PC-9 (cell line): ENCODE measurements at regions not wholly inside any gene's neighbourhood (a gene's known extent, or its start where the extent isn't known, plus 50 kb on each side); places are given as distances from the start of the nearest gene placed in this dataset.

Experiments
- BruUV-seq: library from RNA; stranded (reverse); fragments of 400-500 nt; replicated peaks from 2 replicates; lab custom pipeline; 2021; lab: Mats Ljungman, UMichigan
- CTCF ChIA-PET: fragments of 300-600 bp; sonication (Branson Sonifier 250); formaldehyde crosslinking; loops from one replicate; lab custom pipeline; 2022; ENCODE audit warnings: antibody characterized with exemption; lab: Charles Lee
- POLR2A ChIA-PET: fragments of 300-600 bp; sonication (Branson Sonifier 250); formaldehyde crosslinking; loops from one replicate; lab custom pipeline; 2022; ENCODE audit warnings: antibody characterized with exemption; ENCODE audit not compliant: unreplicated experiment; lab: Charles Lee
- DNase-seq, 2 experiments: peaks; one replicate each; pipeline versions ENCODE4 v3.0.0 to v3.0.0-alpha.2; 2015 to 2022; ENCODE audit warnings: mixed read lengths in 1 of 2
- H2AFZ ChIP-seq: fragments of 200-600 bp; sonication (generic); 2 replicates; pipeline ENCODE4 v1.8.1; 2017; ENCODE audit warnings: antibody characterized with exemption
- H3F3A ChIP-seq: fragments of 200-600 bp; sonication (generic); 2 replicates; pipeline ENCODE4 v1.8.1; 2017; ENCODE audit warnings: antibody characterized with exemption, mild to moderate bottlenecking, low read depth; ENCODE audit not compliant: insufficient read depth
- H3K27ac ChIP-seq: fragments of 200-600 bp; sonication (generic); 2 replicates; pipeline ENCODE4 v1.6.1; 2016; ENCODE audit warnings: mixed run types
- H3K27me3 ChIP-seq: fragments of 200-600 bp; sonication (generic); 2 replicates; pipeline ENCODE4 v1.6.1; 2016; ENCODE audit warnings: low read depth, mixed run types; ENCODE audit not compliant: insufficient read depth
- H3K36me3 ChIP-seq: fragments of 200-600 bp; sonication (generic); 2 replicates; pipeline ENCODE4 v1.6.1; 2016; ENCODE audit warnings: low read depth, mixed run types
- H3K4me1 ChIP-seq: fragments of 200-600 bp; sonication (generic); replicated peaks from 2 replicates; pipeline ENCODE4 v1.6.1; 2016; ENCODE audit warnings: mixed run types; ENCODE audit not compliant: insufficient read depth
- H3K4me2 ChIP-seq: fragments of 200-600 bp; sonication (generic); 2 replicates; pipeline ENCODE4 v1.6.1; 2017; ENCODE audit warnings: mixed run types
- H3K4me3 ChIP-seq: fragments of 200-600 bp; sonication (generic); 2 replicates; pipeline ENCODE4 v1.6.1; 2016; ENCODE audit warnings: mixed run types
- H3K79me2 ChIP-seq: fragments of 200-600 bp; sonication (generic); 2 replicates; pipeline ENCODE4 v1.6.1; 2017; ENCODE audit warnings: low read depth, mixed run types
- H3K9me2 ChIP-seq: fragments of 200-600 bp; sonication (generic); 2 replicates; pipeline ENCODE4 v1.8.1; 2017; ENCODE audit warnings: mild to moderate bottlenecking; ENCODE audit not compliant: insufficient read depth
- H3K9me3 ChIP-seq: fragments of 200-600 bp; sonication (generic); 2 replicates; pipeline ENCODE4 v1.8.1; 2016; ENCODE audit warnings: low read depth; ENCODE audit not compliant: insufficient read depth
- H4K20me1 ChIP-seq: fragments of 200-600 bp; sonication (generic); 2 replicates; pipeline ENCODE4 v1.8.1; 2017; ENCODE audit not compliant: insufficient read depth
- EZH2 ChIP-seq: fragments of 200-600 bp; sonication (generic); IDR thresholded peaks from 2 replicates; pipeline ENCODE4 v1.8.0; 2017; ENCODE audit warnings: antibody characterized with exemption, low read depth
- intact Hi-C: fragments of 100-400 bp; cut with micrococcal nuclease; formaldehyde crosslinking; loops from one replicate; pipeline ENCODE4 v1.10.0; 2022; ENCODE audit not compliant: unreplicated experiment
- TF ChIP-seq, protein P1 (sequence below): fragments of 200-600 bp; sonication (generic); conservative IDR thresholded peaks from 2 replicates; pipeline ENCODE4 v1.6.1; 2017; ENCODE audit warnings: mixed run types, antibody characterized with exemption, mild to moderate bottlenecking, moderate library complexity

DNA sequence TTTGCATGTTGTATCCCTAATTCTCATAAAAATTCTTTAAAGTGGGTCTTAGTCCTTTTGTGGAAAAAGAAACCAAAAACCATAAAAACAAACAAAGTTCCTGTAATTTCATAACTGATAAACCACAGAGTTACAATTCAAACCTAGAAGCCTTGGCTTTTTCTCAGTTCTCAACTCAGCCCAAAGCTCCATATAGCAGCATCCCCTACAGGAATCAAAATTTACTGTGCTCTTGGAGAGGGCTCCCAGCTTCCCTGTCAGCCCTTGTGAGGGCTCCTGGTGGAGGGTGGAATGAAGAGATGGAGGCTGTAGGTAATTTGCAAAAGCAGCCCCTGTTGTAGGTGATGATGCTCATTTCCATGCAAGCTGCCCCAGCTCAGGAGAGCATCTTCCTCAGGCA, 506.1 kb upstream of the KIRREL3 start:
- BruUV-seq = no TSS peak
- no peak overlapping the region for H3K27ac ChIP-seq
- H2AFZ ChIP-seq = no peak overlapping the region
- H3K27me3 ChIP-seq = no peaks in the 10 kb centered on the region; the same call in 1 of the 2 replicates
- H4K20me1 ChIP-seq = no peaks in the 10 kb centered on the region
- TF ChIP-seq EZH2 = no peak
- TF ChIP-seq, protein P1, sequence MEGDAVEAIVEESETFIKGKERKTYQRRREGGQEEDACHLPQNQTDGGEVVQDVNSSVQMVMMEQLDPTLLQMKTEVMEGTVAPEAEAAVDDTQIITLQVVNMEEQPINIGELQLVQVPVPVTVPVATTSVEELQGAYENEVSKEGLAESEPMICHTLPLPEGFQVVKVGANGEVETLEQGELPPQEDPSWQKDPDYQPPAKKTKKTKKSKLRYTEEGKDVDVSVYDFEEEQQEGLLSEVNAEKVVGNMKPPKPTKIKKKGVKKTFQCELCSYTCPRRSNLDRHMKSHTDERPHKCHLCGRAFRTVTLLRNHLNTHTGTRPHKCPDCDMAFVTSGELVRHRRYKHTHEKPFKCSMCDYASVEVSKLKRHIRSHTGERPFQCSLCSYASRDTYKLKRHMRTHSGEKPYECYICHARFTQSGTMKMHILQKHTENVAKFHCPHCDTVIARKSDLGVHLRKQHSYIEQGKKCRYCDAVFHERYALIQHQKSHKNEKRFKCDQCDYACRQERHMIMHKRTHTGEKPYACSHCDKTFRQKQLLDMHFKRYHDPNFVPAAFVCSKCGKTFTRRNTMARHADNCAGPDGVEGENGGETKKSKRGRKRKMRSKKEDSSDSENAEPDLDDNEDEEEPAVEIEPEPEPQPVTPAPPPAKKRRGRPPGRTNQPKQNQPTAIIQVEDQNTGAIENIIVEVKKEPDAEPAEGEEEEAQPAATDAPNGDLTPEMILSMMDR = no peak
- H3K36me3 ChIP-seq = no peaks in the 10 kb centered on the region
- no peak for DNase-seq
- no peak overlapping the region for H3K4me3 ChIP-seq
- no peaks in the 10 kb centered on the region for H3K9me3 ChIP-seq
- ChIA-PET POLR2A (no interaction called here), CTCF (no interaction called here)
- no peaks in the 10 kb centered on the region for H3K4me1 ChIP-seq
- no peaks in the 10 kb centered on the region for H3F3A ChIP-seq
- H3K9me2 ChIP-seq = no peaks in the 10 kb centered on the region
- no peaks in the 10 kb centered on the region for H3K79me2 ChIP-seq
- intact Hi-C loops = no loop called here
- H3K4me2 ChIP-seq = no peak overlapping the region

- intact Hi-C loops = no loop called here
- Histone ChIP-seq H3K79me2 (no peaks in the 10 kb centered on the region), H3K27ac (no peak overlapping the region), H4K20me1 (no peaks in the 10 kb centered on the region), H3K27me3 (no peaks in the 10 kb centered on the region; the same call in 1 of the 2 replicates), H3K9me2 (no peaks in the 10 kb centered on the region), H2AFZ (no peak overlapping the region), H3K36me3 (no peaks in the 10 kb centered on the region), H3K4me3 (no peak overlapping the region), H3F3A (no peaks in the 10 kb centered on the region), H3K4me1 (no peaks in the 10 kb centered on the region), H3K9me3 (no peaks in the 10 kb centered on the region), H3K4me2 (no peak overlapping the region)
- ChIA-PET CTCF (no interaction called here), POLR2A (no interaction called here)
- TF ChIP-seq, protein P1 = no peak
- no peak for TF ChIP-seq EZH2
- no peak for DNase-seq
- BruUV-seq = no TSS peak
These were observed 505.6 kb upstream of the KIRREL3 start for GRCh38 chr11:127506126-127506525.

DNA sequence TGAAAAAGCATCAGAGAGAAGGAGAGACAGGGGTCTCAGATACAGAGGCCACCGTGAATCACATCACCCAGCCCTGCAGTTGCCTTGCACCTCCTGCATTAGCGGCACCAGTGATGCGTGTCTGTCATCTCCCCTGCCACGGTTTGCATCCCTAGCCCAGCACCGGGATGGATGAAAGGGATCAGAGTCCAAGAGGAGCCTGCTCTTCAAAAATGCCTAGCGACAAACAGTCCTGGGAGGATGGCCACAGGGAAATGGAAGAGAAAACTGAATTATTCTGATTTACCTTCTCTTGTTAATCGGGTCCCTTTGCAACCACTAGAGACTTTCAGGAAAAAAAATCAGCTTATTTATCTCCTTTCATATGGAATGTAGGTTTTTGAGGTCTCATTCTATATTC, 495.6 kb upstream of the KIRREL3 start:
- Histone ChIP-seq H3K36me3 (no peaks in the 10 kb centered on the region), H2AFZ (no peak overlapping the region), H4K20me1 (no peaks in the 10 kb centered on the region), H3K79me2 (no peaks in the 10 kb centered on the region), H3F3A (no peaks in the 10 kb centered on the region), H3K9me2 (no peaks in the 10 kb centered on the region), H3K27ac (no peak overlapping the region), H3K4me3 (no peak overlapping the region), H3K4me2 (no peak overlapping the region), H3K4me1 (no peaks in the 10 kb centered on the region), H3K27me3 (peaks cover 25% of the 10 kb centered on the region), H3K9me3 (no peaks in the 10 kb centered on the region)
- no TSS peak for BruUV-seq
- intact Hi-C loops = loop anchor here (10.0 kb wide), 1 partner anchor 1051 kb away; no protein-coding TSS in a partner anchor
- no peak for DNase-seq
- POLR2A ChIA-PET = no interaction called here
- CTCF ChIA-PET = no interaction called here
- TF ChIP-seq, protein P1 = no peak
- TF ChIP-seq EZH2 = no peak
